GM21381 (cell line): ENCODE measurements at regions not wholly inside any gene's neighbourhood (a gene's known extent, or its start where the extent isn't known, plus 50 kb on each side); places are given as distances from the start of the nearest gene placed in this dataset.

Experiments used
- ATAC-seq: cut with Tn5 transposase; IDR thresholded peaks from one replicate; pipeline ENCODE4 v1.9.1; 2021; ENCODE audit warnings: mild to moderate bottlenecking, moderate library complexity; ENCODE audit not compliant: unreplicated experiment

DNA sequence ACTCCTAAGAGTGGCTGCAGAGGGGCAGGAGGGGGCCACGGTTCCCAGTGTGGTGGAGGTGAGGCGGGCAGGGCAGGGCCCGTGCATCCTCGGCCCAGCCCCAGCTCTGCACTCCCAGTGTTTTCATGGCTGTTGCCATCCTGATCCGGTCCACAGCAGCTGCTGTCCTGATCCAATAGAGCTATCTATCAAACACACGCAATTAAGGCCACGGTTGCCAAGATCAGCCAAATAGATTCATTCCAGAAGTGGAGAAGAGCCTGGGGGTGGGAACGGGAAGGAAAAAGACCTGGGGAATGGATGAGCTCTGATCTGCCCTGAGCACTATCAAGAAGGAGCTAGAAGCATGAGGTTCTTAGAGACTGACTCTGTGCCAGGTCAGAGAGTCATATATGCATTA lies 160.9 kb upstream of the SYT13 start:
- ATAC-seq = no peak

DNA sequence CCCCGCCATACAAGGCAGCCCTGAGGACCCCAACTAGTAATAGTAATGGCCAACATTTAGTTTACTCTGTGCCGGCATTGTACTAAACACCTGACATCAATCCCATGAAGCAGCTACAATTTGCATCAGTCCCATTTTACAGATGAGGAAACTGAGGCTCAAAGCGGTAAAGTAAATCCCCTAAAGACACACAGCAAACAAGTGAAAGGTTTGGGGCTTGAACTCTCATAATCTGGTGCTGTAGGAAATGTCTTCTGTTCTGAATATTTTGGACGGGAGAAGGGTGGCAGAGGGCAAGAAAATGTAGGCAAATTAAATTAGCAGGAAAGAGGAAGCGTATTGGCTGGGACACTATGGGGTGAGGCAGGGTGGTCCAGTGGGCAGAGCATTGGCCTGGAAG lies 160.3 kb upstream of the SYT13 start:
- no peak for ATAC-seq

DNA sequence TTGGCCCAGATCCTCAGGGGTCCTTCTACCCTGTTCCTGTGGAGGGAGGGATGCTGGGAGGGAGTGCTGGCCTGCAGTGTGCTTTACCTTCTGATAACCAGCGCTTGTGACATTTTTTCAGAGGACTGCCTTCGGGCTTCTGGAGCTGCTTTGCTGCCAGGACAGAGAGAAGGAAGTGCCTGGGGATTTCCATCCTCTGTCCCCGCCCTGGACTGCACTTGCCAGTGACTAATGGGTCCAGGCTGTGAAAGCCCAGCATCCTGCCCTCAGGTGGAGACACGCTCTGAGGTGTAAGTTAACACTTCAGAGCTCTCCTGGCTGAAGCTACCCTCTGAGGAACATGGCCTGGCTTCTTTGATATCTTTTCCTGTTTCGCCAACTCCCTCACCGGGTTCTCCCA lies 158.7 kb upstream of the SYT13 start:
- ATAC-seq = no peak

DNA sequence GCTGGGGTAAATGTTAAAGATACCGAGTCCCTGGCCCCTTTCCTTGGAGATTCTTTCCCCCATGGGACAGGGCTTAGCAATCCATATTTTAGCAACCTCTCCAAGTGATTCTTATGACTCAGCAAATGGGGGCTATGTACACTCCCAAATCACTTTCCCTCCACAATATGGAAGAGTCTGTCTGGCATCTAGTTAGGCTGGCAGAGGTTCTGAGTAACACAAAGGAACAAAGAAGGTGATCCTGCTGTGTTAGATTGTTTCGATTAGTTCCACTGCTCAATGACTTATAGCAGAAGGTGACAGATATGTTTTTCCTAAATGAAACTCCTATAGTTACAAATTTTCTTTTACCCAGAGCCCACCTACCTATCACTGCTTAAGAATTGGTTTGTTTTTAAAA lies 154.0 kb upstream of the SYT13 start:
- ATAC-seq = no peak

DNA sequence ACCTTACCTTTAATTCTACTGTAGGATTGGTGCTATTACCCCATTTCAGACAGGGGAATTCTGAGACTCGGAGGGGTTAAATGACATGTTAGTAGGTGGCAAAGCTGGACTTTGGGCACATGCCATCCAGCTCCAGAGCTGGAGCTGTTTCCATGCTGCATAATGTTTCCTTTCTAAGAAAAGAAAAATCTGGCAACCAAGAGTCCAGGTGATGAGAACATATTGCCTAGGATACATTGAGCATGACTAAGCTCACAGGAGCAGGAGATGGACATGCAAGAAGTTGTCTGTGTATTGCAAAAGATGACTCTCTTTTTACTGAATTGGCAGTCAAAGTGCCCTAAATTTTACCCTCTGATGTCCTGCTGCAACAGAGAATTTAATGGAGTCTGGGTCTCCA lies 150.8 kb upstream of the SYT13 start:
- ATAC-seq = no peak

DNA sequence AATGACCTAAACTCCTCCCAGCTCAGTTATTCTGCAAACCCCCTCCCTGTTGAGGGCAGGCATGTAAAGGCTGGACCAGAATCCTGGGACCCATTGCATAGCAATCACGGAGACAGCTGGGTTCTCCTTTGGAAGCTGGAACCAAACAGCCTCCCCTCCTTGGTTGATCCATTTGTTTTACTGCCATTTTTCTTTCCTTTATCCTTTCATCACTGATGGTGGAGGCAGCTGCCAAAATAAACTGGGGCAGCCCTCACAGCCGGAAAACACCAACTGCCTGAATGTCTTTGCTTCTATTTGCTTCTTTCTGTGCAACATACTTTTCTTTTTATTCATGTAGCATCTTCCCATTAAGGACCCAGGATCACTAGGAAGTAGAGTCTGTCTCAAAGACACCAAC lies 150.0 kb upstream of the SYT13 start:
- ATAC-seq = no peak

DNA sequence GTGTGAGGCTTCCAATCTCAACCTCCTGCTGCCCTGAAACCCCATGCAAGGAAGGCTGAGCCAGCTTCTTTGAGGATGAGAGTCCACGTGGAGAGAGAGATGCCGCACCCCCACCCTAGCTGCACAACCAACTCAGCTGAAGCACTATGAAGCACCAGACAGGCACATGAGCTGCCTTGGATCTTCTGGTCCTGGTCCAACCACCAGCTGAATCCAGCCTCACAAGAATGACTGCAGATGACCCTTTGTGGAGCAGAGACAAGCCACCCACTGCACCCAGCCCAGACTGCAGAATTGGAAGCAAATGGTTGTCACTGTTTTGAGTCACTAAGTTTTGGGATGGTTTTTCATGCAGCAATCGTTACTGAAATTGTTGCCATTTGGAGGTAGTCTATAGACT lies 149.6 kb upstream of the SYT13 start:
- ATAC-seq = no peak

DNA sequence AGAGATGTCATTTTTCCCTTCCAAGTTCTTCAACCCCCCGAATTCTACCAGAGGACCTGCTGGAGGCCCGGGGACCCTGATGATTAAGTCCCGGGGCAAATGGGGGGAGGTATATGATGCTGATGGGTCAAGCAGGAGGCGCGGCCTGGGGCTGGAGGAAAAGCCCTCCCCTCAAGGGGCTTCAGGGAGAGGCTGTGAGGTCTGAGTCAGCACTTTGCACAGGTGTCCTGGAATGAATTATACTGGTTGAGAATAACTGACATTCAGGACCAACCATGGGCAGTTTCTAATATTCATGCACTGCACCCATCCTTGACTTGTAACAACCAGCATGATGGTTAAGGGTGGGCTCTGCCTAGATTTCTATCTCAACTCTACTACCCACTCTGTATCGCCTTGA lies 146.8 kb upstream of the SYT13 start:
- ATAC-seq = no peak

DNA sequence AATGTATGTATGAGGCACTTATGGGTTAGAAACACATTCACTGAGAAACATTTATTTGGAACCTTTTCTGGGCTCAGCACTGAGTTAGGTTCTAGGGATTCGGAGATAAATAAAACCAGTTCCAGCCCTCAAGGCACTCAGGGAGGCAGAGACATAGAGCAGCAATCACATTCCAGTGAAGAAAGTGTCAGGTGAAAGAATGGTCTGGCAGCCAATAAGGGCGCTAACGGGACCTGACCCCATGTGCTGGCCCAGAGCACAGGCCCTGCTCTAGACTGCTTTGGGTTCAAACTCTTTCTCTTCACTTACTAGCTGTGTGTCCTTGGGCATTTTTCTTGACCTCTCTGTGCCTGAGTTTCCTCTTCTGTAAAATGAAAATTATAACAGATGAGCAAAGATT lies 146.0 kb upstream of the SYT13 start:
- no peak for ATAC-seq

DNA sequence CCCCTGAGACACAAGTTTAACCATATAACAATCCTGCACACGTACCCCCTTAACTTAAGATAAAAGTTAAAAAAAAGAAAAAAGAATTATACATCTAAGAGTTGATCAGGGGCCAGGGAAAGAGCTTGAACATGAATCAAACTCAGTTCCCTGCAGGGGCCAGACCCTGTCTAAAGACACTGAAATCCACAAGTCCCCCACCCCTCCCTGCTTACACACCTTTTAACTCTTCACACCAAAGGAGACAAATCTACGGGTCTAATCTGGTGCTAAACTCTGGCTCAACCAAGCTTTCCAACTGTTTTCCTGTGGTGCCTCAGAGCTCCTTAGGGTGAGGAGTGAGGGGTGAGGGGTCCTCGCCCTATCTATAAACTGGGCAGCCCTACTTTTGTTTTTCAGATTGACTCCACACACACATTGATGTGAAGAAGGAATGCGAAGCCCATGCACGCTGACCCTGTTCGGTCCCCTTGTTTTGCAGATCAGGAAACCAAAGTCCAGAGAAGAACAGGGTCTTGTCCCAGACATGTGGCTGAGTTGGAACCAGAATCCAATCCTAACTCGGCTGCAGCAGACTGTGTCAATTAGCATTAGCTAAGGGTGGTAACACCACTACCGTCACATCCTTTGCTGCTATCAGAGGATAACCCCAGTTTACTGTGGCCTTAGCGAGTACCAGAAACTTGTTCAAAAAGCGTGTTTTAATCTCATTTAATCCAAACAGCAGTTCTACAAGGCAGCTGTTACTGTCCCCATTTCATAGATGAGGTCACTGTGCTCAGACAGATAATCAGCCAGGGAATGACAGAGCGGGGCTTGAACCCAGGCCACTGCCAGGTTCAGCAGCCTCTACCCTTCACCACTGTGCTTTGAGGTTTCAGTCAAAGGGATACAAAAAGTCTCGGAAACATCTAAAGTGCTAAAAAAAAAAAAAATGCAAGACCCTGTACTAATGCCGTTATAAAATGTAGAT lies 145.2 kb upstream of the SYT13 start:
- ATAC-seq = no peak

DNA sequence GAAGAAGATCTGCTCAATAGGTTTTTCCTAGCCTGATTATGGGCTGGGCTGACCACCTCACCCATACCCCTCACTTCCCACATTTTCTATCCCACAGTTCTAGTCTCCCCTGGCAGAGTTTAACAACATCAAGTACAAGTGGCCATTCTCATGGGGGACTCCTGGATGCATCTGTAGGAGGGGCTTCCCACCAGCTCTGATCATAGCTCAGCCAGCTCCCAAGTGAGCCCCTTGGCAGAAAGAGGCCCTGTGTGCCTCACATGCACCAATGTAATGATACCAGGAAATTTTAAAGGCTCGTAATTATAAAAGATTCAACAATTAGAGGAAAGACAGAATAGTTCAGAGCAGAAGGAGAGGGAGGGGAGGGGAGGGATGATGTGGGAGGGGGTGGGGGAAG lies 144.2 kb upstream of the SYT13 start:
- ATAC-seq = no peak

DNA sequence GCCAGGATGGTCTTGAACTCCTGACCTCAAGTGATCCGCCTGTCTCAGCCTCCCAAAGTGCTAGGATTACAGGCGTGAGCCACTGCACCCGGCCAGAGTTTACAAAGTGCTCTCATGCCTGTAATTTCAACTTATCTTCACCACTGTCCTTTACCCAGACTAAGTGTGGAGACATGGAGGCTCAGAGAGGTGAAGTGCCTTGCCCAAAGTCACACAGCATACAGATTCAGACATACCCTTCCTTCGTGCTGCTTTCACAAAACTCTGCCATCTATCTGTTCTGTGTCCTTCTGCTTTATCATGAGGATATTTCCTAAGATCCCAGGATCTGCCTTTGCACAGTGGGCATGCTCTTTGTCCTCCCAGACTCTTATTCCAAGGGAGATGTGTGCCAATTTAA lies 143.6 kb upstream of the SYT13 start:
- ATAC-seq = no peak

DNA sequence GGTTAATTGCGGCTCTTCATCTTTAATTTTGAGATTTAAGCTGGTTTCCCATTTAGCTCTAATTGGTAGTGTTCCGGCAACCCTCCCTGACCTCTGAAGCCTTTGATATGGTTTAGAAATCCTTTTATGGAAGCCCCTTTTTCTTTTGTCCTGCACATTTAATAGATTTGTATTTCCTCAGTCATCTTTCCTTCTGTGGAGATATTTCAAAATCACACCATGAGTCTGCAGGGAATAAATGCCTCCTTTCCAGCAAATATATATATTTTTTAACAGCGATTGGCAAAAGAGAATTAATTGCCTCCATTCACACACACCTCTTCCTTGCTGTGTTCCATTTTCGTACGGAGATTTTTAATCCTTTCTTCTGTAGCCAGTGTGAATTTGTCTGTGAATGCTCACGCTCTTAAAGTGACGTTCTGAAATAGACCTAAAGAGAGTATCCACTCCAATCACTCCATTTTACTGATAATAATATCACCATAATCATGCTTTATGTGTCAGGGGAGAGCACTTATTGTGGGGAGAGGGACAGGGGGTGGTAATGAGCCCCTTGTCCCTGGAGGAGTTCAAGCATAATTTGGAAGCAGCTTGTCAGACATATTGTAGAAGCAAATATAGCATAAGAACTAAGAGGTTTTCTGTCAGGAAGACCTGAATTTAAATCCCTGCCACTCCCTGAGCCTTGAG lies 142.5 kb upstream of the SYT13 start:
- no peak for ATAC-seq

DNA sequence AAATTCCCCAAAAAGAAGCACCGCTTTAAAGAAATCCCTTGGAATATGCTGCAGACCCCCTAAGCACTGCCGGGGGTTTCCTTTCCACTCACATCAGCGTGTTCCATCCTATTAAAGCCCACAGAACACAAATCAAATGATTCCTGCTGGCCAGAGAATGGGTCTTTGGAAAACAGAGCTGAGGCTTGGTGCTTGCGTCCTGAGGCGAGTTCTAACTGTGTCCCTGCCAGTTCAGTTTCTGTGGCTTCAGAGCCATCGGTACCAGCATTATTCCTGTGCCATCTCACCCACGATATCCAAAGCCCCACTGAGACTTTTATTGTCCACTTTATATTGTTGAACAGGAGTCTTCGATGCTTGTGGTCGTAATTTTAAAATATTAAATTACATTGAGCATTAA lies 142.0 kb upstream of the SYT13 start:
- no peak for ATAC-seq

DNA sequence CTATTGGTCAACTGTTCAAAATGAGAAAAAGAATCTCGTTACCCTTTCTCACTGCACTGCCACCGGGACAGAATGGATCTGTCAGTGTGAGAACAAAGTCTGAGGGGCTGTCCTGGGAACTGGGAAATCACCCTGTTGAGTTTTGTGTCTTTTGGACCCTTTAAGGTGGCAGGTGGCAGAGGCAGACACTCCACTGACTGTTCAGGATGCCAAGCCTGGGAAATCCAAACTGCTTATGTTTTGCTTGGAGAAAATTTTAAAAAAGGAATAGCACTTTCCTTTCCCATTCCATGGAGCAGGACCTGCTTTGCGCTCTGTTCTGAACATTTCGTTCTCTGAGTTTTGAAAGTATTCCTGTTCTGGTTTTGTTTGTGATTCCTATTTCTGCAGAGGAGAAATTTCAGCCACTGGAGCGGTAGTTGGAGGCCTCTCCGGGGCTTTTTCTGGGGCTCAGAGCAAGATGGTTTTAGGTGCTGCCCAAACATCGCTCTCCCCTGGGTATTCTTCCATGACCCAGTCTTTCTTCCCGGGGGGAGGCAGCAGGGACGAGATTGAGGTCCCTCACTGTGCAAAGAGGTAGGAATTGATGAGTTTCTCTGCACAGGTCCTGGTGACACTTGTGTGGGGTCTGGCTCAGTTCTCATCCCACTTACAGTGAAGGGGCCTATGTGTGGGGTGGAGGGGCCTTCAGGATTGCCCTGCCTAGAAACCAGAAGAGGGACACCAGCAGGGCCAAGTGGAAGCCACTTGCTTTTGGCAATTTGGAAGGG lies 138.5 kb upstream of the SYT13 start:
- no peak for ATAC-seq

DNA sequence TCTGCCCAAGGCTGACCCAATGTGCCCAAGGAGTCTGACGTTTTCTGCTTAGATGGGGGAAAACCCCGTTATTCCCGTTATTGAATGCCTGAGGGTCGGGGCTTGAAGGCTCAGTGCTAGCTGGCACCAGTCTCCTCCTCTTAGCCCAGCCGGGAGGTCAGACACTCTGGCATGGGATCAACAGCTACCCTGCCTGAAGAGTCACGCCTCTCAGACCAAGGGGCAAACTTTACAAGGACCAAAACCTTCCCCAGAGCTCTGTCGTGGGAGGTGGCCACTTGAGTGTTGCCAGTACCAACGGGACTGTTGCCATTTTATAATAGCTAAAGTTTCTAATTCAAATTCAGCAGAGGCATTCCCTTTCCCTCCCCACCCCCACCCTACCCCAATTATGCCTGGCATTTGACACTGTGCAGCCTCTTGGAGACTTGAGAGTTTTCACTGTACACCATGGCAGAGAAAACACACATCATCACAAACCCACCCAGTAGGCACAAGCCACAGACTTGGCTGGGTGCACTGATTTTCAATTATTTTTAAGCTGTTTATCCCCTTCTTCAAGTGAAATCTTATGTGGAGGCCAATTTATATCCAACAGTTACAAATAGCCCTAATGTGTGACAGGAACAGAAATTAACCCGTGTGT lies 137.5 kb upstream of the SYT13 start:
- no peak for ATAC-seq

DNA sequence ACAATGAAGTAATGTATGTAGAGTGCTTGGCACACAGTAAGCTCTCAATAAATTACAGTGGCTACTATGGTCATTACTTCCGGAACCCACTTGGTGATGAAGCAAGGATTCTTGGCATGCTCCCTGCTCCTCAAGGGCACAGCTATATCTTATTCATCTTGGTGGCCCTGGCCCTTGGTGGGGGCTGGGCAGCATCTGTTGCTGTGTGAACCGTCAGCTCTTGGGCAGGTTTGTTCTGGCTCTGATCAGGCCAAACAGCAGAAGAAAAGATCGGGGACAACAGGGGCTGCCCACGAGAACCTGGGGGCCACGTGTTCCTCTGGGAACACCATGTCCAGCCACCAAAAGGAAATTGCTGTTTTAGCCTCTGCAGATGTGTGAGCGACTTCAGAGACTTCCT lies 136.9 kb upstream of the SYT13 start:
- ATAC-seq = no peak

DNA sequence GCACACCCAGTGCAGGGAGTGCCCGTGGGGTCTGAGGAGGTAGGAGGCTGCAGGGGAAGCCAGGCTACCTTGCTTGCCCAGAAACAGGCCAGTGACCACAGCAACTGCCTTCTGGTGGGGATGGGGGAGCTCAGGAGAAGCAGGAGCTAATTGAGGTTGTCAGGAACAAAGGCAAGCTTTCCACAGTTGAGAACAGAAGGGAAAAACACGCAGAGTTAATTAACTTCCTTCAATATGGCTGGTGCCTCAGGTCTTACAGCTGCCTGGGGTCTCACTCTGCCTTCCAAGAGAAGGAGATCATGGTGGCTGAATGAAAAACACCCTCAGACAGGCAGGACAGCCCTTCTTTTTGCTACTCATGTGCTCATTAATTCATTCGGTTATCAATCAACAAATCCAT lies 127.9 kb upstream of the SYT13 start:
- no peak for ATAC-seq

DNA sequence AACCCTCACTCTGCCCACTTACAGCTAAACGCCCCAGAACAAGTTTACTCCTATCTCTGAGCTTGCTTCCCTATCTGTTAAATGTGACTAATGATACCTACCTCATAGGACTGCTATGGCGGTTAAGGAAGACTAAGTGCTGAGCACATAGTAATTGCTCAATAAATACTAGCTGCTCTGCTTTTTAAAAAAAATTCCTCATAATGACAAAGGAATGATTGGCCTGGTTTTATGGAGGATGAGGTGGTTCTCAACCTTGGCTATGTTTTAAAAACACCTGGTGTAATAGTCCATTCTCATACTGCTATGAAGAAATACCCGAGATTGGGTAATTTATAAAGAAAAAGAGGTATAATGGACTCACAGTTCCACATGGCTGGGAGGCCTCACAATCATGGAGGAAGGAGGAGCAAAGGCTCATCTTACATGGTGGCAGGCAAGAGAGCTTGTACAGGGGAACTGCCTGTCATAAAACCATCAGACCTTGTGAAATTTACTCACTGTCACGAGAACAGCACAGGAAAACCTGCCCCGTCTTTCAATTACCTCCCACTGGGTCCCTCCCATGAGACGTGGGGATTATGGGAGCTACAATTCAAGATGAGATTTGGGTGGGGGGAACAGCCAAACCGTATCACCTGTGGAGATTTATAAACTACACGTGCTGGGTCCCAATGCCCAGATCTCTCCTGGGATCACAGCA lies 127.2 kb upstream of the SYT13 start:
- ATAC-seq = no peak

DNA sequence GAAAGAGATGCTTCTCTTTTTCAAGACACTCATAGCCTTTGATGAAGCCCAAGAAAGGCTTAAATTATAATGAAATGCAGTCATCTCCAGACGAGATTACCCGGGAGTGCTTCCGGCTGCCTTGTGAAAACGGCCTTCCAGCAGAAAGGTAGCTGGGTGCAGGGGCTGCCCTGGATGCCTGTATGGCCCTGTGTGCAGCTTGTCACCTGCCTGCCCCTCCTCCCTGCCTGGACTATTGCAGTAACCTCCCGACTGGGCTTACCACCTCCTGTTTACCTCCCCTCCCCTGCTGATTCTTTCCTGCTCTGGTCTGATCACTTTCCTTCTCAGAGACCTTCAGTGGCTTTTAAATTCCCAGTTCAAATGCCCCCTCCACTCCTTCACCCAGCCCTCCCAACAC lies 126.4 kb upstream of the SYT13 start:
- no peak for ATAC-seq

DNA sequence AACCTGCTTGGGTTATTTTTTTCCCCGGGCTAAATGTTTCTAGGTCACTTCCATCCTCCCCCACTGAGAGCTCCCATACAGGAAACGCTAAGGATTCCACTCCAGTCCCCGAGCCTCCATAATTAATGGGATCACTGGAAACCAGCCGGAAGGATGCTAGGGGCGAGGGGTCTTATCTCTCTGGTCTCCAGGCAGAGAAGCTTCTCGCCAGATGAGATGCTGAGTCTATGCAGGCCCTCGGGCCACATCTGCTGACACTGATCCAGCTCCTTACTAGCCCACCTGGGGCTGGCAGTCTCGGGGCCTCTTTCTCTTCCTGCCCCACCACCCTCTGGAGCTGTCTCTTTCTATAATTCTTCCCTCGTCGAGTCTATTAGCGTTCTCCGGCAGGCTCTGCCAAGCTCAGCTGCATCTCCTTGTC lies 125.9 kb upstream of the SYT13 start:
- no peak for ATAC-seq
